ENCODE measurements at regions not wholly inside any gene's neighbourhood (a gene's known extent, or its start where the extent isn't known, plus 50 kb on each side); places are given as distances from the start of the nearest gene placed in this dataset.

GRCh38 chr2:106020821-106021661, 173.1 kb downstream of the UXS1 start:
- Histone ChIP-seq H2AK5ac (ENCODE audit: low read length) (no peak overlapping the region), H3K4ac (ENCODE audit: low read depth, low read length) (no peak overlapping the region), H4K8ac (ENCODE audit: low read depth, low read length) (no peak overlapping the region), H2BK5ac (ENCODE audit: low read depth, low read length, poor library complexity) (no peak overlapping the region), H3K9ac (ENCODE audit: low read length) (no peak overlapping the region), H3K9me3 (ENCODE audit: insufficient read depth, low read depth, low read length) (no peaks in the 10 kb centered on the region), H3K4me3 (ENCODE audit: low read depth, low read length) (no peak overlapping the region), H3K23ac (ENCODE audit: low read length) (no peak overlapping the region), H4K12ac (ENCODE audit: low read depth, low read length) (no peak overlapping the region), H3K18ac (ENCODE audit: low read length) (no peak overlapping the region), H4K91ac (ENCODE audit: low read depth, low read length) (no peak overlapping the region), H3K27me3 (ENCODE audit: insufficient read depth, low read length) (no peaks in the 10 kb centered on the region), H2BK120ac (ENCODE audit: insufficient read depth, low read length, poor library complexity) (no peak overlapping the region), H3K27ac (ENCODE audit: low read depth, low read length) (no peak overlapping the region), H3K14ac (ENCODE audit: low read length) (no peak overlapping the region), H3K4me1 (ENCODE audit: control insufficient read depth in 1 of 2, insufficient read depth in 2 of 2, low read length in 2 of 2) (no peaks in the 10 kb centered on the region), H2AFZ (ENCODE audit: insufficient read depth, low read length, poor library complexity) (no peak overlapping the region), H3K36me3 (ENCODE audit: control insufficient read depth in 1 of 2, insufficient read depth in 2 of 2, low read length in 2 of 2) (no peaks in the 10 kb centered on the region), H2BK12ac (ENCODE audit: low read length) (no peak overlapping the region), H3K79me1 (ENCODE audit: low read length) (no peaks in the 10 kb centered on the region), H3K4me2 (ENCODE audit: low read length) (no peak overlapping the region), H3K79me2 (ENCODE audit: control insufficient read depth, insufficient read depth, low read length, poor library complexity) (no peaks in the 10 kb centered on the region)
- DNase-seq: no peak
- WGBS (ENCODE audit: extremely low coverage, insufficient coverage, insufficient read length): no CpG with 5 or more reads among the region's 12 CpGs

GRCh38 chr2:106020032-106020431, 174.1 kb downstream of the UXS1 start:
- no peak overlapping the region for H4K8ac ChIP-seq (ENCODE audit: low read depth, low read length)
- no peak overlapping the region for H3K23ac ChIP-seq (ENCODE audit: low read length)
- no peak overlapping the region for H4K12ac ChIP-seq (ENCODE audit: low read depth, low read length)
- no peak overlapping the region for H3K14ac ChIP-seq (ENCODE audit: low read length)
- H2AFZ ChIP-seq (ENCODE audit: insufficient read depth, low read length, poor library complexity): no peak overlapping the region
- H2BK120ac ChIP-seq (ENCODE audit: insufficient read depth, low read length, poor library complexity): no peak overlapping the region
- no peak overlapping the region for H3K9ac ChIP-seq (ENCODE audit: low read length)
- H3K4ac ChIP-seq (ENCODE audit: low read depth, low read length): no peak overlapping the region
- no peaks in the 10 kb centered on the region for H3K9me3 ChIP-seq (ENCODE audit: insufficient read depth, low read depth, low read length)
- no peak overlapping the region for H3K18ac ChIP-seq (ENCODE audit: low read length)
- no peak overlapping the region for H3K4me2 ChIP-seq (ENCODE audit: low read length)
- no peak overlapping the region for H3K4me3 ChIP-seq (ENCODE audit: low read depth, low read length)
- DNase-seq: no peak
- no peak overlapping the region for H2AK5ac ChIP-seq (ENCODE audit: low read length)
- H3K4me1 ChIP-seq (ENCODE audit: control insufficient read depth in 1 of 2, insufficient read depth in 2 of 2, low read length in 2 of 2): no peaks in the 10 kb centered on the region
- WGBS (ENCODE audit: extremely low coverage, insufficient coverage, insufficient read length): no CpG with 5 or more reads among the region's 4 CpGs
- H3K79me1 ChIP-seq (ENCODE audit: low read length): no peaks in the 10 kb centered on the region
- H4K91ac ChIP-seq (ENCODE audit: low read depth, low read length): no peak overlapping the region
- H3K79me2 ChIP-seq (ENCODE audit: control insufficient read depth, insufficient read depth, low read length, poor library complexity): no peaks in the 10 kb centered on the region
- H2BK12ac ChIP-seq (ENCODE audit: low read length): no peak overlapping the region
- H3K27ac ChIP-seq (ENCODE audit: low read depth, low read length): no peak overlapping the region
- H3K36me3 ChIP-seq (ENCODE audit: control insufficient read depth in 1 of 2, insufficient read depth in 2 of 2, low read length in 2 of 2): no peaks in the 10 kb centered on the region
- H3K27me3 ChIP-seq (ENCODE audit: insufficient read depth, low read length): no peaks in the 10 kb centered on the region
- H2BK5ac ChIP-seq (ENCODE audit: low read depth, low read length, poor library complexity): no peak overlapping the region

- no peak overlapping the region for H3K14ac ChIP-seq (ENCODE audit: low read length)
- no peak overlapping the region for H3K23ac ChIP-seq (ENCODE audit: low read length)
- DNase-seq: no peak
- H4K8ac ChIP-seq (ENCODE audit: low read depth, low read length): no peak overlapping the region
- H3K9me3 ChIP-seq (ENCODE audit: insufficient read depth, low read depth, low read length): no peaks in the 10 kb centered on the region
- H4K12ac ChIP-seq (ENCODE audit: low read depth, low read length): no peak overlapping the region
- no peak overlapping the region for H2AFZ ChIP-seq (ENCODE audit: insufficient read depth, low read length, poor library complexity)
- H3K27me3 ChIP-seq (ENCODE audit: insufficient read depth, low read length): no peaks in the 10 kb centered on the region
- no peak overlapping the region for H3K27ac ChIP-seq (ENCODE audit: low read depth, low read length)
- H3K4me1 ChIP-seq (ENCODE audit: control insufficient read depth in 1 of 2, insufficient read depth in 2 of 2, low read length in 2 of 2): no peaks in the 10 kb centered on the region
- no peak overlapping the region for H3K18ac ChIP-seq (ENCODE audit: low read length)
- no peak overlapping the region for H4K91ac ChIP-seq (ENCODE audit: low read depth, low read length)
- H3K4me2 ChIP-seq (ENCODE audit: low read length): no peak overlapping the region
- H2AK5ac ChIP-seq (ENCODE audit: low read length): no peak overlapping the region
- no CpG with 5 or more reads among the region's 5 CpGs for WGBS (ENCODE audit: extremely low coverage, insufficient coverage, insufficient read length)
- H2BK5ac ChIP-seq (ENCODE audit: low read depth, low read length, poor library complexity): no peak overlapping the region
- H3K4me3 ChIP-seq (ENCODE audit: low read depth, low read length): no peak overlapping the region
- no peak overlapping the region for H2BK12ac ChIP-seq (ENCODE audit: low read length)
- H3K79me1 ChIP-seq (ENCODE audit: low read length): no peaks in the 10 kb centered on the region
- H3K4ac ChIP-seq (ENCODE audit: low read depth, low read length): no peak overlapping the region
- no peak overlapping the region for H3K9ac ChIP-seq (ENCODE audit: low read length)
- H3K79me2 ChIP-seq (ENCODE audit: control insufficient read depth, insufficient read depth, low read length, poor library complexity): no peaks in the 10 kb centered on the region
- no peak overlapping the region for H2BK120ac ChIP-seq (ENCODE audit: insufficient read depth, low read length, poor library complexity)
- H3K36me3 ChIP-seq (ENCODE audit: control insufficient read depth in 1 of 2, insufficient read depth in 2 of 2, low read length in 2 of 2): no peaks in the 10 kb centered on the region
These were observed 176.0 kb downstream of the UXS1 start for GRCh38 chr2:106018141-106018540.

- Histone ChIP-seq H2AFZ (ENCODE audit: insufficient read depth, low read length, poor library complexity) (no peak overlapping the region), H3K9me3 (ENCODE audit: insufficient read depth, low read depth, low read length) (peaks cover 8% of the 10 kb centered on the region), H3K4me2 (ENCODE audit: low read length) (no peak overlapping the region), H3K79me1 (ENCODE audit: low read length) (no peaks in the 10 kb centered on the region), H3K18ac (ENCODE audit: low read length) (no peak overlapping the region), H3K14ac (ENCODE audit: low read length) (no peak overlapping the region), H3K4ac (ENCODE audit: low read depth, low read length) (no peak overlapping the region), H2BK120ac (ENCODE audit: insufficient read depth, low read length, poor library complexity) (no peak overlapping the region), H2AK5ac (ENCODE audit: low read length) (no peak overlapping the region), H3K36me3 (ENCODE audit: control insufficient read depth in 1 of 2, insufficient read depth in 2 of 2, low read length in 2 of 2) (no peaks in the 10 kb centered on the region), H3K4me3 (ENCODE audit: low read depth, low read length) (no peak overlapping the region), H3K79me2 (ENCODE audit: control insufficient read depth, insufficient read depth, low read length, poor library complexity) (no peaks in the 10 kb centered on the region), H4K12ac (ENCODE audit: low read depth, low read length) (no peak overlapping the region), H3K4me1 (ENCODE audit: control insufficient read depth in 1 of 2, insufficient read depth in 2 of 2, low read length in 2 of 2) (no peaks in the 10 kb centered on the region), H3K23ac (ENCODE audit: low read length) (no peak overlapping the region), H4K91ac (ENCODE audit: low read depth, low read length) (no peak overlapping the region), H3K27me3 (ENCODE audit: insufficient read depth, low read length) (no peaks in the 10 kb centered on the region), H3K27ac (ENCODE audit: low read depth, low read length) (no peak overlapping the region), H2BK5ac (ENCODE audit: low read depth, low read length, poor library complexity) (no peak overlapping the region), H3K9ac (ENCODE audit: low read length) (no peak overlapping the region), H2BK12ac (ENCODE audit: low read length) (no peak overlapping the region), H4K8ac (ENCODE audit: low read depth, low read length) (no peak overlapping the region)
- WGBS (ENCODE audit: extremely low coverage, insufficient coverage, insufficient read length): no CpG with 5 or more reads among the region's 3 CpGs
- DNase-seq: peak; percentile 30 to 71
These were observed 181.3 kb downstream of the UXS1 start for GRCh38 chr2:106012591-106013347.
